T-helper 2 cell (primary cell): ENCODE measurements at regions not wholly inside any gene's neighbourhood (a gene's known extent, or its start where the extent isn't known, plus 50 kb on each side); places are given as distances from the start of the nearest gene placed in this dataset.
"Not testable (repeated sequence)": the region's sequence is repeated elsewhere in the genome, so short reads cannot be mapped to it uniquely, and the experiment has no call there.

ENCODE experiments used
- DNase-seq, 5 experiments: peaks; one replicate each; pipeline versions ENCODE4 v3.0.0 to v3.0.0-alpha.2; 2012 to 2022

DNA sequence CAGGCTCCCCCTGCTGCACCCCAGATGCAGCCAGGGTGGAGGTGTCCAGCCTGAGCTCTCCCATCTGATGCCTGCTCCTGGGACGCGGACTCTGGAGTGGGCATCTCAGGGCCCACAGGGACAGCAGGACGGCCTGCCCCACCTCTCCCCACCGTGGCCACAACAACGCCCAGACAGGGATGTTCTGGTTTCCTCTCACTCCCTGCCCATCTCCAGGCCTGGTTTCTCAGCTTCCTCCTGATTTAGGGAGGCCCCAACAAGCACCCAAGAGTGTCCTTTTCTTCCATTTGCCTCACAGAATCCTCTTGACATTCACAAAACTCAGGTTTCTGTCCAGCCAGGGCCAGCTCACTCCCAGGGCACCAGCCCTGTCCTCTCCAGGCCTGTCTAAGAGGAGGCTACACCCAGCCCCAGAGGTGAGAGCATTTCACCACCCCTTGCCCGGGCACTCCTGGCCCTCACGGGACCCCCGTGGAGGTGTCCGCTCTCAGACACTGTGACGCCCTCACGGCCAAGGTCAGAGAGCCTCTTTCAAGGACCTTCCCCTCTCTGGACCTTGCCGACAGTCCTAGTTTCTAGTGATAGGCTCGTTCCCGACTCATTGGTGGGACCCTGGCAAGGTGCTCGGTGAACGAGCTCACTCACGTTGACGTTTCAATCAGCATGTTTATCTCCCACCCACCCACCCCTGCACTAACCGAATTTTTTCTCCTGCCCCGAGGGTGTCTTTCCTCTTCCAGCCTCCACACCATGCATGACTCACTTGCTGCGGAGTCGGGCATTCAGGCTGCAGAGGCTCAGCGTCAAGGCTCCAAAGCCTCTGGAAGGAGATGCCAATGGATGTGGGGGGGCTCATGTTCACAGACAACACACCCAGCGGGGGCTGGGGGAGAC is 62.0 kb upstream of the UNC5A start:
- DNase-seq = no peak

DNA sequence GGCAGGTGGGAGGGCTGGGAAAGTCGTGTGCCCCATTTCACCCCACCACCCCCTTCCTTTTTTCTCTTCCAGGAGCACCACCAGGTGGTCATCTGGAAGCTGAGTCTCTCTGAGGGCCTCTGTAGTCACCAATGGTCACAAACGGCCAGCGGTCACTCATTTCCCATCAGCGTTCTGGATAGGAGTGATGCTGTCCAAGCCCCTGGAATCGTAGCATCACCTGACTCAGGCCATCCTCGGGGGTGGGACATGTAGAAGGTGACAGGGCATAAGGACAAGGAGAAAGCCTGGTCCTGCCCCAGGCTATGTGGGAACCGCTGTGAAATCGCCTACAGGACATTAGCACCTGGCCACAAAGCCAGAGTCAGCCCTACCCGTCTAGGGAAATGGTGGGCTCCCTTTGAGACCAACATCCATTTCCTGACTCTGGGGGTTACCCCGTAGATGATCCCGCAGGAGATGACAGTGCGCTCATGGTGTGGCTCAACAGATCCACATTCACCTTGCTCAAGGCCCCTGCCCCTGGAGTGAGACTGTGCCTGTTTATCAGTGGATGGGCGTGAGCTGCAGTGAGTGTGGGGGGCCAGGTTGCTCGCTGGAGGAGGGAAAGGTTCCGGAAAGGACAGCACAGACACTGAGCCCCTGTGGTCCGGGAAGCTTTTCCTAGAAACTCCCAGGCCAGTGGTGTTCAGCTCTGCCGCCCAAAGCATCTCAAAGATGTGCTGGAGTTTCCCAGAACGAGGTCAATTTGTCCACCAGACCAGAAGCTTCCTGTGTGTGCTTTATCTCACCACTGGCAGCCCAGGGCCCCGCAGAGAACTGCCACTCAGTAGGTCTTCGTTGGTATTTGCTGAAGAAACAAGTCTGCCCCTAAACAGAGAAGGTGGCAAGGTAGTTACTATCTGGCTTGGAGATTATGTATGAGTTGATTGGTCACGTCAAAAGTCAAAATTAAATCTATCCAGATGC is 61.1 kb upstream of the UNC5A start:
- DNase-seq = no peak

DNA sequence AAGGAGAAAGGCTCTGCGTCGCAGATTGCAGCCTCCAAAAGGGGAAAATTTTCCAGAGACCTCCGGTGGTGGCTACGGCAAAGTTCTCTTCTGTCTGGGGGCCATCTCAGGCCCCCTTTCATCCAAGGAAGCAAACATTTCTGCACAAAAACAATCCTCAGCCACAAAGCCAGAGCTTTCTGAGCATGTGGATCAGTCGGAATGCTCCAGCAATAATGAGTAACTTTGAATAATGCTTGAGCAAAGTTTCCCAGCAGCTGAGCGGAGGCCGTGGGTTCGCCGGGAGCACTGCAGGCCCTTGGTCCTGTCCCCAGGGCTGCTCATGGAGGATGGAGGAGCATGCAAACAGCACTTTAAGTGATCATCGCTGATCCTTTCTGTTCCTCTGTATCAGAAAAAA is 60.2 kb upstream of the UNC5A start:
- no peak for DNase-seq

DNA sequence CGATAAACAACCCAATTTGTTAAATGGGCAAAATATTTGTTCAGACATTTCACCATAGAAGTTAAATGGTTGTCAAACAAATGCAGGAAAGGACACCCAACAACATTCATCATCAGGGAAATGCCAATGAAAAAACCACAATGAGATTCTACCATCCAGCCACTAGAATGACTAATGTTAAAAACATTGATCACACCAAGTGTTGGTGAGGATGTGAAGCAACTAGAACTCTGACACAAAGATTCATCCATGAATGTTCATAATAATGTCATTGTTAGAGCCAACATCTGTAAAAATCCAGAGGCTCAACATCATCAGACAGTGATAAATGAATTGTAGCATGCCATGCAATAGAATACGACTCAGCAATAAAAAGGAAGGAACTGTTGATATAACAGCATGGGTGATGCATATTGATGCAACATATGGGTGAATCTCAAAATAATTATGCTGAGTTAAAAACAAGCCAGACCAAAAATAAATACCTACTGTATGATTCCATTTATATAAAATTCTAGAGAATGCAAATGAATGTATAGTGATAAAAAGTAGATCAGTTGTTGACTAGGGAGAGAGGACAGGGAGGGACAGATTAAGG is 55.9 kb upstream of the UNC5A start:
- DNase-seq = no peak

DNA sequence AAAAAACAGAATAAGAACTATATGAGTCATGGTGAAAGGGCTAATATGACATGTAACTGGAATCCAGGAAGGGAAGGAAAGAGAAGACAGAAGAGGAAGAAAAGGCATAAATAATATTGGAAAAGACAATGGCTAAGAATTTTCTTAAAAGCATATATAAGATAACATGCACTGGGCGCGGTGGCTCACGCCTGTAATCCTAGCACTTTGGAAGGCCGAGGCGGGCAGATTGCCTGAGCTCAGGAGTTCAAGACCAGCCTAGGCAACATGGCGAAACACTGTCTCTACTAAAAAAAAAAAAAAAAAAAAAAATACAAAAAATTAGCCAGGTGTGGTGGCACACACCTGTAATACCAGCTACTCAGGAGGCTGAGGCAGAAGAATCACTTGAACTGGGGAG is 54.8 kb upstream of the UNC5A start:
- DNase-seq = not testable (repeated sequence)

DNA sequence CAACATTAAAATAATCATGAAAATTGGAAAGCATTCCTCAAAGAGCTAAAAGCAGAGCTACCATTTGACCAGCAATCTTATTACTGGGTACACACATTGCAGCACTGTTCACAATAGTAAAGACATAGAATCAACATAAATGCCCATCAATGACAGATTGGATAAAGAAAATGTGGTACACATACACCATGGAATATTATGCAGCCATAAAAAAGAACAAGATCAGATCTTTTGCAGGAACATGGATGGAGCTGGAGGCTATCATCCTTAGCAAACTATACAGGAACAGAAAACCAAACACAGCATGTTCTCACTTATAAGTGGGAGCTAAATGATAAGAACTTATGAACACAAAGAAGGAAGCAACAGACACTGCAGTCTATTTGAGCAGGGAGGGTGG is 52.8 kb upstream of the UNC5A start:
- not testable (repeated sequence) for DNase-seq
